ENCODE measurements at regions not wholly inside any gene's neighbourhood (a gene's known extent, or its start where the extent isn't known, plus 50 kb on each side); places are given as distances from the start of the nearest gene placed in this dataset.

GRCh38 chr4:157898836-157899605 lies 273.8 kb downstream of the GASK1B start:
- no peak for TF ChIP-seq SPI1 (IDR thresholded peaks at IDR 0.05; ENCODE audit: borderline replicate concordance, low read depth)
- no peak for TF ChIP-seq POLR2AphosphoS5 (IDR thresholded peaks at IDR 0.05; ENCODE audit: low read depth)
- no peak for TF ChIP-seq REST (IDR thresholded peaks at IDR 0.05; ENCODE audit: insufficient replicate concordance, low read depth)
- no peak for TF ChIP-seq CTCF (IDR thresholded peaks at IDR 0.05; ENCODE audit: insufficient read depth, low read length)
- no peaks in the 10 kb centered on the region for H3K27me3 ChIP-seq (ENCODE audit: insufficient read depth, poor library complexity, severe bottlenecking)
- DNase-seq (ENCODE audit: low read depth in 1 of 2, low spot score in 1 of 2), result no peak

GRCh38 chr4:157897855-157898370 lies 274.9 kb downstream of the GASK1B start:
- no peak overlapping the region for H3K4me3 ChIP-seq (replicated peaks; ENCODE audit: insufficient read depth, low read length)
- no peak for DNase-seq (ENCODE audit: low read depth in 1 of 2, low spot score in 1 of 2)
- H3K27me3 ChIP-seq (ENCODE audit: insufficient read depth, poor library complexity, severe bottlenecking), result no peaks in the 10 kb centered on the region
- H3K27ac ChIP-seq (replicated peaks), result no peak overlapping the region
- TF ChIP-seq REST (IDR thresholded peaks at IDR 0.05; ENCODE audit: insufficient replicate concordance, low read depth), result no peak
- TF ChIP-seq CTCF (IDR thresholded peaks at IDR 0.05; ENCODE audit: insufficient read depth, low read length), result no peak
- TF ChIP-seq SPI1 (IDR thresholded peaks at IDR 0.05; ENCODE audit: borderline replicate concordance, low read depth), result no peak
- no peak for TF ChIP-seq GABPA (IDR thresholded peaks at IDR 0.05; ENCODE audit: low read depth)
- TF ChIP-seq POLR2AphosphoS5 (IDR thresholded peaks at IDR 0.05; ENCODE audit: low read depth), result no peak

More at GRCh38 chr4:157898836-157899605, 273.8 kb downstream of the GASK1B start:
- Histone ChIP-seq H3K27ac (replicated peaks) (no peak overlapping the region), H3K4me3 (replicated peaks; ENCODE audit: insufficient read depth, low read length) (no peak overlapping the region)

GRCh38 chr4:157896726-157897125 lies 276.1 kb downstream of the GASK1B start:
- Histone ChIP-seq H3K27me3 (ENCODE audit: insufficient read depth, poor library complexity, severe bottlenecking) (no peaks in the 10 kb centered on the region), H3K4me3 (replicated peaks; ENCODE audit: insufficient read depth, low read length) (no peak overlapping the region), H3K27ac (replicated peaks) (no peak overlapping the region)
- DNase-seq (ENCODE audit: low read depth in 1 of 2, low spot score in 1 of 2), result no peak
- TF ChIP-seq CTCF (IDR thresholded peaks at IDR 0.05; ENCODE audit: insufficient read depth, low read length), result no peak
- TF ChIP-seq POLR2AphosphoS5 (IDR thresholded peaks at IDR 0.05; ENCODE audit: low read depth), result no peak
- TF ChIP-seq GABPA (IDR thresholded peaks at IDR 0.05; ENCODE audit: low read depth), result no peak
- TF ChIP-seq SPI1 (IDR thresholded peaks at IDR 0.05; ENCODE audit: borderline replicate concordance, low read depth), result no peak

Measured in HL-60 (cell line).